T-helper 1 cell treated with Interleukin-12 subunit alpha and Interleukin-12 subunit beta and Interleukin-4 antibody, amounts not matched to agents 30 μg/mL and 1 μg/mL, for 36 hours (primary cell): ENCODE measurements at regions not wholly inside any gene's neighbourhood (a gene's known extent, or its start where the extent isn't known, plus 50 kb on each side); places are given as distances from the start of the nearest gene placed in this dataset.

Source experiments
- H3K27ac Mint-ChIP-seq: one replicate; pipeline ENCODE4 v1.8.0; 2021; ENCODE audit warnings: mild to moderate bottlenecking, mixed read lengths
- H3K27me3 Mint-ChIP-seq: one replicate; pipeline ENCODE4 v1.8.0; 2021; ENCODE audit warnings: low read depth, mixed read lengths
- H3K36me3 Mint-ChIP-seq: one replicate; pipeline ENCODE4 v1.8.0; 2021; ENCODE audit warnings: low read depth, mixed read lengths
- H3K4me1 Mint-ChIP-seq: one replicate; pipeline ENCODE4 v1.8.0; 2021; ENCODE audit warnings: low read depth, mixed read lengths
- H3K4me3 Mint-ChIP-seq: one replicate; pipeline ENCODE4 v1.8.0; 2021; ENCODE audit warnings: mild to moderate bottlenecking, moderate library complexity, mixed read lengths
- H3K9me3 Mint-ChIP-seq: one replicate; pipeline ENCODE4 v1.8.0; 2021; ENCODE audit warnings: mixed read lengths

GRCh38 chr6:169991031-169991390, 239.6 kb downstream of the ERMARD start:
- H3K27ac Mint-ChIP-seq = no peak overlapping the region
- peaks cover 12% of the 10 kb centered on the region for H3K27me3 Mint-ChIP-seq
- H3K4me1 Mint-ChIP-seq = peaks cover 18% of the 10 kb centered on the region
- H3K4me3 Mint-ChIP-seq = no peak overlapping the region
- H3K36me3 Mint-ChIP-seq = no peaks in the 10 kb centered on the region
- H3K9me3 Mint-ChIP-seq = no peaks in the 10 kb centered on the region

- Mint-ChIP-seq H3K4me3 (peak overlapping the region; percentile 35), H3K27ac (peak overlapping the region; percentile 37), H3K9me3 (no peaks in the 10 kb centered on the region), H3K27me3 (peaks cover 7% of the 10 kb centered on the region), H3K36me3 (no peaks in the 10 kb centered on the region), H3K4me1 (peaks cover 18% of the 10 kb centered on the region)
These were observed 238.9 kb downstream of the ERMARD start for GRCh38 chr6:169990095-169991030.

GRCh38 chr6:169989594-169989993, 238.2 kb downstream of the ERMARD start:
- H3K27me3 Mint-ChIP-seq = peaks cover 7% of the 10 kb centered on the region
- no peak overlapping the region for H3K4me3 Mint-ChIP-seq
- no peak overlapping the region for H3K27ac Mint-ChIP-seq
- H3K4me1 Mint-ChIP-seq = peaks cover 18% of the 10 kb centered on the region
- H3K9me3 Mint-ChIP-seq = no peaks in the 10 kb centered on the region
- no peaks in the 10 kb centered on the region for H3K36me3 Mint-ChIP-seq

- no peak overlapping the region for H3K27ac Mint-ChIP-seq
- H3K4me3 Mint-ChIP-seq = no peak overlapping the region
These were observed 237.5 kb downstream of the ERMARD start for GRCh38 chr6:169988769-169989550.

GRCh38 chr6:169986848-169987498, 235.6 kb downstream of the ERMARD start:
- Mint-ChIP-seq H3K27ac (no peak overlapping the region), H3K27me3 (peaks cover 7% of the 10 kb centered on the region), H3K4me1 (peaks cover 16% of the 10 kb centered on the region), H3K4me3 (no peak overlapping the region), H3K9me3 (no peaks in the 10 kb centered on the region), H3K36me3 (no peaks in the 10 kb centered on the region)

More at GRCh38 chr6:169988769-169989550, 237.5 kb downstream of the ERMARD start:
- H3K36me3 Mint-ChIP-seq = no peaks in the 10 kb centered on the region
- peaks cover 18% of the 10 kb centered on the region for H3K4me1 Mint-ChIP-seq
- no peaks in the 10 kb centered on the region for H3K9me3 Mint-ChIP-seq
- peaks cover 7% of the 10 kb centered on the region for H3K27me3 Mint-ChIP-seq

GRCh38 chr6:169986171-169986847, 234.9 kb downstream of the ERMARD start:
- no peaks in the 10 kb centered on the region for H3K9me3 Mint-ChIP-seq
- H3K36me3 Mint-ChIP-seq = no peaks in the 10 kb centered on the region
- H3K27ac Mint-ChIP-seq = no peak overlapping the region
- no peak overlapping the region for H3K4me3 Mint-ChIP-seq
- H3K27me3 Mint-ChIP-seq = no peaks in the 10 kb centered on the region
- H3K4me1 Mint-ChIP-seq = peaks cover 11% of the 10 kb centered on the region

- no peak overlapping the region for H3K27ac Mint-ChIP-seq
- H3K4me3 Mint-ChIP-seq = no peak overlapping the region
- H3K9me3 Mint-ChIP-seq = no peaks in the 10 kb centered on the region
- H3K36me3 Mint-ChIP-seq = no peaks in the 10 kb centered on the region
- H3K4me1 Mint-ChIP-seq = peaks cover 10% of the 10 kb centered on the region
- no peaks in the 10 kb centered on the region for H3K27me3 Mint-ChIP-seq
These were observed 233.9 kb downstream of the ERMARD start for GRCh38 chr6:169985121-169986015.

GRCh38 chr6:169984181-169985120, 233.0 kb downstream of the ERMARD start:
- Mint-ChIP-seq H3K4me1 (peaks cover under 1% of the 10 kb centered on the region), H3K27me3 (no peaks in the 10 kb centered on the region), H3K36me3 (no peaks in the 10 kb centered on the region), H3K4me3 (no peak overlapping the region), H3K9me3 (no peaks in the 10 kb centered on the region), H3K27ac (no peak overlapping the region)

GRCh38 chr6:169983651-169984050, 232.2 kb downstream of the ERMARD start:
- Mint-ChIP-seq H3K4me3 (no peak overlapping the region), H3K36me3 (no peaks in the 10 kb centered on the region), H3K27me3 (no peaks in the 10 kb centered on the region), H3K4me1 (no peaks in the 10 kb centered on the region), H3K27ac (no peak overlapping the region), H3K9me3 (no peaks in the 10 kb centered on the region)

GRCh38 chr6:169982461-169983386, 231.3 kb downstream of the ERMARD start:
- H3K27me3 Mint-ChIP-seq = no peaks in the 10 kb centered on the region
- no peak overlapping the region for H3K27ac Mint-ChIP-seq
- H3K36me3 Mint-ChIP-seq = no peaks in the 10 kb centered on the region
- no peaks in the 10 kb centered on the region for H3K4me1 Mint-ChIP-seq
- no peaks in the 10 kb centered on the region for H3K9me3 Mint-ChIP-seq
- H3K4me3 Mint-ChIP-seq = no peak overlapping the region

- Mint-ChIP-seq H3K36me3 (no peaks in the 10 kb centered on the region), H3K4me1 (no peaks in the 10 kb centered on the region), H3K9me3 (no peaks in the 10 kb centered on the region)
These were observed 230.5 kb downstream of the ERMARD start for GRCh38 chr6:169981969-169982368.

GRCh38 chr6:169981568-169981967, 230.1 kb downstream of the ERMARD start:
- Mint-ChIP-seq H3K27me3 (no peaks in the 10 kb centered on the region), H3K27ac (no peak overlapping the region), H3K9me3 (no peaks in the 10 kb centered on the region), H3K4me1 (no peaks in the 10 kb centered on the region), H3K36me3 (no peaks in the 10 kb centered on the region), H3K4me3 (no peak overlapping the region)

More at GRCh38 chr6:169981969-169982368, 230.5 kb downstream of the ERMARD start:
- Mint-ChIP-seq H3K4me3 (no peak overlapping the region), H3K27ac (no peak overlapping the region), H3K27me3 (no peaks in the 10 kb centered on the region)
